Tibial nerve (tissue), 4 donors: ENCODE measurements at regions not wholly inside any gene's neighbourhood (a gene's known extent, or its start where the extent isn't known, plus 50 kb on each side); places are given as distances from the start of the nearest gene placed in this dataset.
A peak's percentile ranks its signal among the peaks of the same experiment; 100 is the strongest.

ENCODE experiments used
- DNase-seq, 2 donors: peaks; one replicate each; pipeline ENCODE4 v3.0.0-alpha.2; 2019; ENCODE audit warnings: low spot score in 2 of 2
- H3K27ac ChIP-seq, 4 donors: fragments of 200-600 bp; sonication (generic) in 3 of 4; one replicate each; pipeline ENCODE4 v1.5.1; 2017 to 2019; ENCODE audit warnings: mild to moderate bottlenecking in 1 of 4
- H3K27me3 ChIP-seq, 2 donors: fragments of 200-600 bp; sonication (generic) in 1 of 2; one replicate each; pipeline versions ENCODE4 v1.5.1 to v1.6.0; 2017 to 2019
- H3K36me3 ChIP-seq, 3 donors: fragments of 200-600 bp; sonication (generic); one replicate each; pipeline ENCODE4 v1.5.1; 2018 to 2019
- H3K4me1 ChIP-seq, 4 donors: fragments of 200-600 bp; sonication (generic) in 3 of 4; one replicate each; pipeline ENCODE4 v1.5.1; 2017 to 2019
- H3K4me3 ChIP-seq, 4 donors: fragments of 200-600 bp; sonication (generic) in 3 of 4; one replicate each; pipeline ENCODE4 v1.5.1; 2017 to 2019; ENCODE audit warnings: mild to moderate bottlenecking in 1 of 4, moderate library complexity in 1 of 4
- H3K9me3 ChIP-seq, 4 donors: fragments of 200-600 bp; sonication (generic) in 3 of 4; one replicate each; pipeline ENCODE4 v1.5.1; 2017 to 2019
- CTCF ChIP-seq, 5 experiments: fragments of 200-600 bp in 3 of 5; fragments of 450-650 bp in 2 of 5; sonication (generic) in 3 of 5; IDR thresholded peaks; one replicate each; pipeline ENCODE4 v1.5.1; 2016 to 2019; ENCODE audit warnings: antibody characterized with exemption in 5 of 5, mild to moderate bottlenecking in 3 of 5, moderate library complexity in 2 of 5
- EP300 ChIP-seq, 2 donors: sonication (generic); formaldehyde crosslinking; IDR thresholded peaks; one replicate each; pipeline ENCODE4 v1.6.1; 2017; ENCODE audit warnings: antibody characterized with exemption in 2 of 2, mild to moderate bottlenecking in 1 of 2
- POLR2A ChIP-seq, 2 donors: fragments of 450-650 bp; IDR thresholded peaks; one replicate each; pipeline ENCODE4 v1.6.1; 2017; ENCODE audit warnings: antibody characterized with exemption in 2 of 2, mild to moderate bottlenecking in 2 of 2, moderate library complexity in 2 of 2
- WGBS, 2 donors: methylation state at CpG; one replicate each; pipeline ENCODE4 v1.1.5; 2018; 5-methylcytosine and 5-hydroxymethylcytosine counted together

- Histone ChIP-seq H3K36me3 (no peaks in the 10 kb centered on the region), H3K9me3 (no peaks in the 10 kb centered on the region), H3K4me1 (peaks cover 0 to 13% (median 0%) of the 10 kb centered on the region in 4 donors), H3K27ac (peak overlapping the region in 3 of 4 donors; percentile 24 to 64 (median 44)), H3K27me3 (no peaks in the 10 kb centered on the region), H3K4me3 (no peak overlapping the region)
- DNase-seq: no peak
- 13 to 31% methylated on average over 5 of the region's 5 CpGs for WGBS, 2 donors
- TF ChIP-seq POLR2A (IDR thresholded peaks at IDR 0.05) (no peak), CTCF (IDR thresholded peaks at IDR 0.05) (no peak), EP300 (IDR thresholded peaks at IDR 0.05) (peak in 1 of 2 donors; percentile 63)
These were observed 86.3 kb upstream of the TCF12 start for GRCh38 chr15:56832125-56832524.

- 87 to 91% methylated on average over 3 of the region's 3 CpGs for WGBS, 2 donors
- H3K27ac ChIP-seq: peak overlapping the region in 3 of 4 donors; percentile 24 to 64 (median 44)
- H3K4me3 ChIP-seq: no peak overlapping the region
These were observed 86.9 kb upstream of the TCF12 start for GRCh38 chr15:56831467-56832005.

GRCh38 chr15:56824175-56824574 is 90.9 kb upstream of the ZNF280D start:
- no peak for DNase-seq
- TF ChIP-seq CTCF (IDR thresholded peaks at IDR 0.05) (no peak), POLR2A (IDR thresholded peaks at IDR 0.05) (no peak), EP300 (IDR thresholded peaks at IDR 0.05) (no peak)
- WGBS, 2 donors: 90 to 97% methylated on average over 2 of the region's 2 CpGs
- Histone ChIP-seq H3K4me1 (peaks cover 0 to 7% (median 1%) of the 10 kb centered on the region in 4 donors), H3K9me3 (no peaks in the 10 kb centered on the region), H3K4me3 (no peak overlapping the region), H3K36me3 (no peaks in the 10 kb centered on the region), H3K27ac (no peak overlapping the region), H3K27me3 (no peaks in the 10 kb centered on the region)

More at GRCh38 chr15:56831467-56832005, 86.9 kb upstream of the TCF12 start:
- Histone ChIP-seq H3K9me3 (no peaks in the 10 kb centered on the region), H3K36me3 (no peaks in the 10 kb centered on the region), H3K27me3 (no peaks in the 10 kb centered on the region), H3K4me1 (peaks cover 0 to 13% (median 0%) of the 10 kb centered on the region in 4 donors)
- no peak for TF ChIP-seq POLR2A (IDR thresholded peaks at IDR 0.05)
- TF ChIP-seq CTCF (IDR thresholded peaks at IDR 0.05): no peak
- TF ChIP-seq EP300 (IDR thresholded peaks at IDR 0.05): no peak
- DNase-seq: no peak

- WGBS, 2 donors: 23 to 36% methylated on average over 3 of the region's 3 CpGs
- H3K9me3 ChIP-seq: no peaks in the 10 kb centered on the region
- no peak for DNase-seq
These were observed 88.6 kb upstream of the ZNF280D start for GRCh38 chr15:56821721-56822425.

More at GRCh38 chr15:56821721-56822425, 88.6 kb upstream of the ZNF280D start:
- Histone ChIP-seq H3K27me3 (no peaks in the 10 kb centered on the region), H3K27ac (no peak overlapping the region), H3K4me3 (no peak overlapping the region), H3K4me1 (peaks cover 0 to 18% (median 1%) of the 10 kb centered on the region in 4 donors), H3K36me3 (no peaks in the 10 kb centered on the region)
- TF ChIP-seq POLR2A (IDR thresholded peaks at IDR 0.05) (no peak), CTCF (IDR thresholded peaks at IDR 0.05) (peak; percentile 31 to 54 (median 44)), EP300 (IDR thresholded peaks at IDR 0.05) (no peak)
